Activated naive CD8-positive, alpha-beta T cell treated with anti-CD3 and anti-CD28 coated beads for 36 hours (primary cell): ENCODE measurements at regions not wholly inside any gene's neighbourhood (a gene's known extent, or its start where the extent isn't known, plus 50 kb on each side); places are given as distances from the start of the nearest gene placed in this dataset.
"Not testable (repeated sequence)": the region's sequence is repeated elsewhere in the genome, so short reads cannot be mapped to it uniquely, and the experiment has no call there.

Experiments
- DNase-seq: peaks from one replicate; pipeline ENCODE4 v3.0.0; 2021
- H3K27ac Mint-ChIP-seq: one replicate; pipeline ENCODE4 v1.8.0; 2022; ENCODE audit warnings: mild to moderate bottlenecking, moderate library complexity, mixed read lengths
- H3K27me3 Mint-ChIP-seq: one replicate; pipeline ENCODE4 v1.8.0; 2022; ENCODE audit warnings: mild to moderate bottlenecking, mixed read lengths
- H3K36me3 Mint-ChIP-seq: one replicate; pipeline ENCODE4 v1.8.0; 2021; ENCODE audit warnings: mild to moderate bottlenecking, mixed read lengths
- H3K4me1 Mint-ChIP-seq: one replicate; pipeline ENCODE4 v1.8.0; 2021; ENCODE audit warnings: mixed read lengths
- H3K4me3 Mint-ChIP-seq: one replicate; pipeline ENCODE4 v1.8.0; 2022; ENCODE audit warnings: mild to moderate bottlenecking, moderate library complexity, mixed read lengths
- H3K9me3 Mint-ChIP-seq: one replicate; pipeline ENCODE4 v1.8.0; 2022; ENCODE audit warnings: mixed read lengths

DNA sequence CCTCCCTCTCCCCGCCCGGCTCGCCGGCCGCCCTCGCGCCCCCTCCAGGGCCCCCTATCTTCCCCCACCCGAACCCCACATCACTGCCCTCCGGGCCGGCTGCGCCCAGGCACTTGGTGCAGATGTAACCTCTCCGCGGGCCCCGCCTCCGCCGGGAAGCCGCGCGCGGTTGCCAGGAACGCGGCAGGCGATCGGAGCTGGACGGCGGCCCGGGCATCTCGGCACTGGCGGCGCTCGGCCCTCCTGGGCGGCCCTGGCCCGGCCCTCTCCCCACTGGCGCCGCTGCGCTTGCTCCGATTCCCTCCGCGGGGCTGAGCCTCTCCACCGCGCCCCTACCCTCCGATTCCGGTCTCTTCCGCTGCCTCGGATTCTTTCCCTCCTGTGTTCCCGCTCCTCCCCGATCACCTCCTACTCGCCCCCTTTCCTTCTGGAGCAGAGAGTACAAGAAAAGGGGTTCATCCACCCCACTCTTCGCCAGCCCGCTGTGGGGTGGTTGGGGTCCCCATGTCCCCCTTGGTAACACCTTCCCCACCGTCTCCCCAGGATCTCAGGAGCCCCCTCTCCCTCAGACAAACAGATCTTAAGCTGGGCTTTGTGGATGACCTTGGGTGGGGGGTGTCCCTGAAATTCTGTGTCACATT lies 70.6 kb downstream of the C9orf50 start:
- peak; percentile 24 for DNase-seq
- peak overlapping the region; percentile 59 for H3K4me3 Mint-ChIP-seq
- peaks cover 31% of the 10 kb centered on the region for H3K27me3 Mint-ChIP-seq
- H3K27ac Mint-ChIP-seq: peak overlapping the region; percentile 25
- peaks cover 4% of the 10 kb centered on the region for H3K4me1 Mint-ChIP-seq
- H3K36me3 Mint-ChIP-seq: no peaks in the 10 kb centered on the region
- H3K9me3 Mint-ChIP-seq: no peaks in the 10 kb centered on the region

DNA sequence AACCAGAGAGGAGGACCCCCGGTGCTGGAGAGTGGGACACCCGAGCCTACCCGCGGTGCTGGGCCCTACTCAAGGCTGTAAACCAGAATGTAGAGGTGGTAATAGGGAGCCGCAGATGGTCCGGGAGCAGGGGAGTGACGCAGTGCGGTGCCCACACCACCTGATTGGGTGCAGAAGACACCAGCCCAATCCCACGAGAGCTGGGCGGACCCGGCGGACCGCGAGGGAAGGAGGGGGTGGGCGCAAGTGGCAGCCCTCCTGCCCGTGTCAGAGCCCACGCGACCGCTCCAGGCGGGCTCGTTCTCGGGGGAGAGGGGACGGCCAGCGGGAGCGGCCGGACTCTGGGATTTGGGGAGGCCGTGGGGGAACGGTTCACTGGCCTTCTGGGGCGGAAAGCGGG lies 71.2 kb downstream of the C9orf50 start:
- peak overlapping the region; percentile 63 for H3K4me3 Mint-ChIP-seq
- peaks cover 31% of the 10 kb centered on the region for H3K27me3 Mint-ChIP-seq
- no peaks in the 10 kb centered on the region for H3K9me3 Mint-ChIP-seq
- H3K4me1 Mint-ChIP-seq: peaks cover 4% of the 10 kb centered on the region
- H3K36me3 Mint-ChIP-seq: no peaks in the 10 kb centered on the region
- no peak overlapping the region for H3K27ac Mint-ChIP-seq
- DNase-seq: no peak

DNA sequence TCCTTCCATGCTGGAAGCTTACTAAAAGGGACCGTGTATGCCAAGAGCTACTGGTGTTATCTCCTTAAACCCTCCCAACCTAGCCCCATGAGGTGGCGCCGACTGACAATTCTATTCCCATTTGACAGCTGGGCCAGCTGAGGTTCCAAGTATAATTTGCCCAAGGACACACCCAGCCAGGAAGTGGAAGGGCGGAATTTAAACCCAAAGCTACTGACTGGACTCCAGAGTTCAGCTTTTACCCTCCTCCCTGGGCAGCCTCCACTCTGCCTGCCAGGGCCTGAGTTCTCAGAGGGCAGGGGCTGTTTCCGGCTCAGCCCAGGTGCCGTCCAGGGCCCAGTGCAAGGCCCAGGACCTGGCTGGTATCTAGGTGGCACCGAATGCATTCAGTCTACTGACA lies 71.8 kb downstream of the C9orf50 start:
- Mint-ChIP-seq H3K27me3 (peaks cover 31% of the 10 kb centered on the region), H3K27ac (no peak overlapping the region), H3K4me3 (peak overlapping the region; percentile 63), H3K4me1 (peaks cover 4% of the 10 kb centered on the region), H3K36me3 (no peaks in the 10 kb centered on the region), H3K9me3 (no peaks in the 10 kb centered on the region)
- DNase-seq: no peak

DNA sequence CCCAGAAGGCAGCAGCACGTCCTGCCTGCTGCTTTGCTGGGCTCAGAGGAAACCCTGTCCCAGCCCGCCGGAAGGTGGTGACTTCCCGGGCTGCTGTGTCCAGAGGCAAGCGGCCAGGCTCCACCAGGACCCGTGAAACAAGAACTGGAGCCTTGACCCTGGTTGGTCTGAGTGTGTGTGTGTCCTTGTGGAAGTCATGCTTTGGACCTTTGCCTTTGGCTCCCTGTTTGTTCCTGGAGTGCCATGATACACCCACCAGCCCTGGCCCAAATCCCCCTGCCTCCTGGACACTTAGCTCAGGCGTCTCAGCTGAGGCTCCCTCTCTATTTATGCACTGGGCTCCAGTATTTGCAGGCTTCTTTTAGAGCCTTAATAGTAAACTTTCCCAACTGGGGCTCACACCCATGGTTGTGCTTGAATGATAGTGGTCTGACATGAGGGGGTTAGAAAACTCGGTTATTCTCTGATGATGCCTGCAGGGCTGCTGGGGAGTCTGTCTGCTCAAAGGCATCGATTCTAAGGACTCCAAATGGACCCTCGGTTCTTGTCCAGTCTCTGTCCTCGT lies 72.2 kb downstream of the C9orf50 start:
- DNase-seq: no peak
- Mint-ChIP-seq H3K27ac (no peak overlapping the region), H3K9me3 (no peaks in the 10 kb centered on the region), H3K27me3 (peaks cover 31% of the 10 kb centered on the region), H3K4me1 (peaks cover 4% of the 10 kb centered on the region), H3K36me3 (no peaks in the 10 kb centered on the region), H3K4me3 (no peak overlapping the region)

DNA sequence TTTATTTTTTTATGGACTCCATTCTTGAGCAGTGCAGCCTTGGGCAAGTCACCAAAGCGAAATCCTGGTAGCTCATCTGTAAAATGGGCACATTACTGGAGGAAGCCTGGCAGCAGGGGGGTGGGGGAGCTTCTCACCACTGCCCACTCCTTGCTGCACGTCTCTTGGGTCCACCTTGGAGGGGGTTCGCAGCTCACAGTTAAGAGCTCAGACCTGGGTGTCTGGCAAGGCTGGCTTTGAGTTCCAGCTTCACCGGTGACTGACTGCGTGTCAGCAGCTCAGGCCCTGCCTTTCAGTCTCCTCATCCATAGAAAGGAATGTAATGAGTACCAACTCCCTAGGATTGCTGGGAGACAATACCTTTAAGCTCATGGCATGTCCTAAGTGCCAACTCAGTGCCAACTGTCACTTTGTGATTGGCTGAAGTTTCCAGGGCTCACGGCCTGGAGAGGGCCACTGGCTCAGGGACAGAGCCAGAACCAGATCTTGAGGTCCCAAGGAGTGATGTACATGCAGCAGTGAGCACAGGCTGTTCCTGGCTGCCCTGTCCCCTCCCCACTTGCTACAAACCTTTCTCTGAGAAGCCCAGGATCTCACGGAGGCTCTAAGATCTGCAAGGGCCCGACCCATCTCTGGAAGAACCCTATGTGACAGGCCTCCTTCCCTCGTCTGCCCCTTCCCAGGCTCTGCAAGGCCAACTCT lies 72.9 kb downstream of the C9orf50 start:
- Mint-ChIP-seq H3K4me3 (no peak overlapping the region), H3K36me3 (no peaks in the 10 kb centered on the region), H3K4me1 (peaks cover 4% of the 10 kb centered on the region), H3K27ac (no peak overlapping the region), H3K9me3 (no peaks in the 10 kb centered on the region), H3K27me3 (peaks cover 31% of the 10 kb centered on the region)
- no peak for DNase-seq

DNA sequence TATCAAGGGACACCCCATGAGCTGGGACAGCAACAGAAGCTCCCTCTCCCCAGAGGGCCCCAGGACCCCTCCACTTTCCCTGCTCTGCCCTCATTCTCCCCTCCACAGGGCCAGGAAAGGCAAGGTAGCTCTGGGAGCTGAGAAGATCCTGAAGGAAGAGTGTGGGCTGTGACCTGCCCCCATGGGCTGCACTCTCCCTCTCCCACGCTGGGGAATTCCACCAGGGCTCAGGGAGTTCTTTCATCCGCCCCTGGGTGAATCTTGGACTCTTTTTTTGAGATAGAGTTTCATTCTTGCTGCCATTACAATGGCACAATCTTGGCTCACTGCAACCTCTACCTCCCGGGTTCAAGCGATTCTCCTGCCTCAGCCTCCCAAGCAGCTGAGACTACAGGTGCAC lies 73.8 kb downstream of the C9orf50 start:
- H3K4me1 Mint-ChIP-seq: peaks cover 4% of the 10 kb centered on the region
- H3K27ac Mint-ChIP-seq: no peak overlapping the region
- no peak for DNase-seq
- H3K36me3 Mint-ChIP-seq: no peaks in the 10 kb centered on the region
- H3K4me3 Mint-ChIP-seq: no peak overlapping the region
- peaks cover 28% of the 10 kb centered on the region for H3K27me3 Mint-ChIP-seq
- H3K9me3 Mint-ChIP-seq: no peaks in the 10 kb centered on the region

DNA sequence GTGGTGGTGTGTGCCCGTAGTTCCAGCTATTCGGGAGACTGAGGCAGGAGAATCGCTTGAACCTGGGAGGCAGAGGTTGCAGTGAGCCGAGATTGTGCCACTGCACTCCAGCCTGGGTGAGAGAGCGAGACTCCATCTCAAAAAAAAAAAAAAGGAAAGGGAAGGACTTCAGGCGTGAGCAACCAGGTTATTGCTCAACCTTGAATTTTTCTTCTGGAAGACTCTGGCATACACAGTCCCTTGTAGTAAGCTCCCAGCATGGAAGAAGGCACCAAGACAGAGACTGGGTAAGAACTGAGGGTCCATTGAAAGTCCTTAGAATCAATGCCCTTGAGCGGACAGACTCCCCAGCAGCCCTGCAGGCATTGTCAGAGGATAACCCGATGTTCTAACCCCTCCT lies 75.0 kb downstream of the C9orf50 start:
- not testable (repeated sequence) for H3K36me3 Mint-ChIP-seq, H3K4me1 Mint-ChIP-seq, DNase-seq, H3K9me3 Mint-ChIP-seq, H3K27ac Mint-ChIP-seq, H3K4me3 Mint-ChIP-seq
- H3K27me3 Mint-ChIP-seq: peaks cover 17% of the 10 kb centered on the region

DNA sequence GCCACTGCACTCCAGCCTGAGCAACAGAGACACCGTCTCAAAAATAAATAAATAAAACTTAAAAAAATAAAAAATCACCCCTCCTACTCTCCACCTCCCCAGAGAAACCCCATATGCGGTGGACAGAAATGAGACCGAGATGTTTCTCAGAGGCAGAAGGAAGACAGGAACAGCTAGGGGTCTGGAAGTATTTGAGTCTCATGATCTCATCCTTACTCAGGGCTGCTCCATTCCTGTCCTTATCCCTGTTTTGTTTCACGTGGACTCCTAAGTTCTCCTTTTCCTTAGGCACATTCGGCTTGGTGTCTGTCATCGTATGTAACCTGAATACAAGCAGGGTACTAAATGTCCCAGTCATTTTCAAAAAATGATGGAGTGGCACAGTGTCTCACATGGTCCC lies 76.1 kb downstream of the C9orf50 start:
- Mint-ChIP-seq H3K4me1 (no peaks in the 10 kb centered on the region), H3K36me3 (no peaks in the 10 kb centered on the region), H3K27ac (no peak overlapping the region), H3K9me3 (peaks cover 2% of the 10 kb centered on the region), H3K4me3 (no peak overlapping the region), H3K27me3 (peaks cover 9% of the 10 kb centered on the region)
- no peak for DNase-seq

DNA sequence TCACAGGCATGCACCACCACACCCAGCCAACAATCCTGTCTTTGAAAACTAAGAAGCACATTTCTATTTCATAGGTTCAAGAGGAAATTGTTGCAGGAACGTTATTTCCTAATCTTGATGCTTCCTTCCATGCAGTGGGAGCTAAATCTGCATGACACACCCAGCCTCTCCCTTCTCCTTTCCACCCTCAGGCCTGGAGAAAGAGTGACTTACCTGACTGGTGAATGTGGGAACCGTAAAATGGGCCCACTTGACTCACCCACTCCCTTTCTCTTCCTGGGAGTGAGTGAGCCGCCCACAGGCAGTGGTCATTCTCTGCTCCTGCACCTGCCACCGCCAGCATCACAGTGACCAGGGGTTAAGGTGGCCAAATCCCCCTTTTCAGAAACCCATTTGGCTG lies 78.2 kb downstream of the C9orf50 start:
- Mint-ChIP-seq H3K4me3 (no peak overlapping the region), H3K27ac (no peak overlapping the region), H3K9me3 (peaks cover 10% of the 10 kb centered on the region), H3K27me3 (no peaks in the 10 kb centered on the region), H3K4me1 (no peaks in the 10 kb centered on the region), H3K36me3 (no peaks in the 10 kb centered on the region)
- no peak for DNase-seq

DNA sequence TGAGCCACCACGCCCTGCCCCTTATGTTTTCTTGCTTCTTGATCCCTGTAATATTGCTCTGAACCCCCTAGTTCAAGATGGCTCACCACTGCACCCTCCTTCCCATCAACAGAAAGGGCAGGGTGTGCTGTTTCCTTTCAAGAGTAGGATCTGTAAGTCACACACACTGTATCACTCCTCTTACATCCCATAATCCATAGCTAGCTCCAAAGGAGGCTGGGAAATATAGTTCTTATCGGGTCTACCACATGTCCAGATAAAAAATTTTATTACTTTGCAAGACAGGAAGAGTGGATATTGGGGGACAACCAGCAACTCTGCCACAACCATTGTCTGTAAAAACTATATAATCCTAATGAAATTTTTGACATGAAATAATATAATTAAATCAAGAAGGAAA lies 79.6 kb downstream of the C9orf50 start:
- Mint-ChIP-seq H3K27ac (no peak overlapping the region), H3K27me3 (no peaks in the 10 kb centered on the region), H3K9me3 (peaks cover 10% of the 10 kb centered on the region), H3K36me3 (no peaks in the 10 kb centered on the region), H3K4me1 (no peaks in the 10 kb centered on the region), H3K4me3 (no peak overlapping the region)
- no peak for DNase-seq

DNA sequence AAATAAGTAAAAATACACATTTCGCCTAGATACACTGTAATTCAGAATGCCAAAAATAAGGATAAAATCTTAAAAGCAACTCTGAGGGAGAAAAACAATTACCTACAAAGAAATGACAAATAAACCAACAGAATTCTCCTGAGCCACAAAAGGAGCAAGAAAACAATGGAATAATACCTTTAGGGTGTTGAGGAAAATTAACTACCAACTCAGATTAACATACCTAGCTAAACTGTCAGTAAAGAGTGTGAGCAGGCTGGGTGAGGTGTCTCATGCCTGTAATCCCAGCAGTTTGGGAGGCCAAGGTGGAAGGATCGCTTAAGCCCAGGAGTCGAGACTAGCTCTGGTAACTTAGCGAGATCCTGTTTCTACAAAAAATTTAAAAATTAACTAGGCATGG lies 81.5 kb downstream of the C9orf50 start:
- peaks cover 10% of the 10 kb centered on the region for H3K9me3 Mint-ChIP-seq
- no peak overlapping the region for H3K4me3 Mint-ChIP-seq
- no peaks in the 10 kb centered on the region for H3K4me1 Mint-ChIP-seq
- no peaks in the 10 kb centered on the region for H3K36me3 Mint-ChIP-seq
- H3K27ac Mint-ChIP-seq: no peak overlapping the region
- DNase-seq: no peak
- no peaks in the 10 kb centered on the region for H3K27me3 Mint-ChIP-seq

DNA sequence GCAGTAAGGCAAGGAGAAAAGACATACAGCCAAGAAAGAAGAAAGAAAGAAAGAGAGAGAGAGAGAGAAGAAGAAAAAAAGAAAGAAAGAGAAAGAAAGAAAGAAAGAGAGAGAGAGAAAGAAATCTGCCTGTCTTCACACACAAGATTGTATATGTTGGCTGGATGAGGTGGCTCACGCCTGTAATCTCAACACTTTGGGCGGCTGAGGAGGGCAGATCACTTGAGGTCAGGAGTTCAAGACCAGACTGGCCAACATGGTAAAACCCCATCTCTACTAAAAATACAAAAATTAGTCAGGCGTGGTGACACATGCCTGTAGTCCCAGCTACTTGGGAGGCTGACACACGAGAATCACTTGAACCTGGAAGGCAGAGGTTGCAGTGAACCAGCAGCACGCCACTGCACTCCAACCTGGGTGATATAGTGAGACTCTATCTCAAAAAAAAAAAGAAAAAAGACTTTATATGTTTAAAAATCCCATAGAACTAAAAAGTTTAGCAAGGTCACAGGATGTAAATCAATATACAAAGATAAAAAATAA lies 89.0 kb downstream of the C9orf50 start:
- H3K9me3 Mint-ChIP-seq, H3K27me3 Mint-ChIP-seq, H3K36me3 Mint-ChIP-seq, H3K27ac Mint-ChIP-seq, DNase-seq, H3K4me3 Mint-ChIP-seq, H3K4me1 Mint-ChIP-seq: not testable (repeated sequence)

DNA sequence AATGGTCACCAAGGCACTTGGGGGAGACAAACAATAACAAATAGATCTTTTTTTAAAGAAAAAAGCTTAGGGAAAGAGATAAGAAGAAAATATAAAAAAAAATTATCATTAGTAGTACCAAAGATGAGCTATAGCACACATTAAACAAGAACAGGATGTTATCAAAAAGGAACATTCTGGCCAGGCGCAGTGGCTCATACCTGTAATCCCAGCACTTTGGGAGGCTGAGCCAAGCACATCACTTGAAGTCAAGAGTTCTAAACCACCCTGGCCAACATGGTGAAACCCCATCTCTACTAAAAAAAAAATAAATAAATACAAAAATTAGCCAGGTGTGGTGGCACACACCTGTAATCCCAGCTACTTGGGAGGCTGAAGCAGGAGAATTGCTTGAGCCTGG lies 92.9 kb downstream of the C9orf50 start:
- not testable (repeated sequence) for H3K4me1 Mint-ChIP-seq, H3K27ac Mint-ChIP-seq, H3K36me3 Mint-ChIP-seq, H3K4me3 Mint-ChIP-seq, DNase-seq, H3K27me3 Mint-ChIP-seq, H3K9me3 Mint-ChIP-seq

DNA sequence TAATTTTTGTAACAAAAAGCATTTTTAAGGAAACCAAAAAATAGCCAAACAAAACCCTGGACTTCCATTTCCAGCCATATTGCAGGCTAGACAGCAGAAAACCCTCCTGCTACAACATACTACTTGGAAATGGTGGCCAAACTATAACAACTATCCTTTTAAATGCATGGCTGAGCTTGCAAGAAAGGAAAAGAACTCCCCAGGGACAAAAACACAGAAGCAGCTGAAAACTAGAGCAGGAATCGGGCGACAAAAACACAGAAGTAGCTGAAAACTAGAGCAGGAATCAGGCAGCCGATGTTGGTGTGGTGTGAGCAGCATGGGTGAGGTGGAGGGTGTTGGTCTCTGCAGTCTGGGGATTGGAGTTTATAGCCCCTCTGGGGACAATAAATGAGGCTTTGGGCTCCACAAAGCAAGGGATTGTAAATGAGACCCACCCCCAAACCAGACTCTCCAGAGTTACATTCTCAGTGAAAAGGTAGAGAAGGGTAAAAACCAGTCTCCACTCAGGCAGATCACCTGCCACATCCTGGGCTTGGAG lies 95.2 kb downstream of the C9orf50 start:
- Mint-ChIP-seq H3K27me3 (no peaks in the 10 kb centered on the region), H3K4me3 (no peak overlapping the region), H3K36me3 (no peaks in the 10 kb centered on the region), H3K4me1 (no peaks in the 10 kb centered on the region), H3K27ac (no peak overlapping the region), H3K9me3 (peaks cover 8% of the 10 kb centered on the region)
- no peak for DNase-seq

DNA sequence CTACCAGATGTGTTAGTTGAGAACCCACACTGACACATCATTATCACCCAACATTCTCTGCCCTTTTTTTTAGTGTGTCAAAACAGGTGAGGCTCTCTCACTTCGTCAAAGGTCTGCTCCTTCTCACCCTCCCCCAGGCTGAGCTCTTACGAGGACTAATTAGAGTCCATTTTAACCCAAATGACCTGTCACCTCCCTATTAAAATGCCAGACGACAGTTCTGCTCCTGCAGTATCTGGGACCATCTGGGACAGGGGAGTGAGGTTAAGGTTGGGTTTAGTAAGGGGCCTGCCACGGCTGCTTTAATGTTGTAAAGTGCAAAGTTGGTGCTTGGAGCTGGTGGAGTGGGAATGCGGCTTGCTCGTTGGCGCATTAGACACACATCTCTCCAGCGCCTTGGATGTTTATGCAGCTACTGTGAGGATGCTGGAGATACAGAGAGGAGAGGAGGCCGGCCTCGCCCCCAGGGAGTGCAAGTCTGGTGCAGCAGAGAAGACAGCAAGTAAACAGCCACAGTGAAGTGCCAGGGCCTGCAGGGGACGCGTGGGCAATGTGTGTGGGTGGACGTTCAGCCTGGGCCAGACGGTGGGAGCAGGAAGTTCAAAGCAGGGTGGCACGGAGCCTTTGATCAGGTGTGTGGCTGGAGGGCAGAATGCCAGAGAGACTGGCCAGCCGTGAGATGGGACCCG lies 96.2 kb downstream of the C9orf50 start:
- Mint-ChIP-seq H3K4me3 (no peak overlapping the region), H3K36me3 (no peaks in the 10 kb centered on the region), H3K27me3 (no peaks in the 10 kb centered on the region), H3K27ac (no peak overlapping the region), H3K9me3 (peaks cover 8% of the 10 kb centered on the region), H3K4me1 (no peaks in the 10 kb centered on the region)
- no peak for DNase-seq
